Body of pancreas (tissue), 4 donors: ENCODE measurements at regions not wholly inside any gene's neighbourhood (a gene's known extent, or its start where the extent isn't known, plus 50 kb on each side); places are given as distances from the start of the nearest gene placed in this dataset.

ENCODE experiments used
- CTCF ChIP-seq, 7 experiments: fragments of 450-650 bp in 4 of 7; fragments of 200-600 bp in 3 of 7; sonication (generic) in 3 of 7; IDR thresholded peaks; one replicate each; pipeline ENCODE4 v1.5.1; 2016 to 2019; ENCODE audit warnings: antibody characterized with exemption in 7 of 7
- POLR2A ChIP-seq, 3 donors: fragments of 450-650 bp; IDR thresholded peaks; one replicate each; pipeline ENCODE4 v1.6.1; 2016; ENCODE audit warnings: antibody characterized with exemption in 3 of 3, mild to moderate bottlenecking in 2 of 3

DNA sequence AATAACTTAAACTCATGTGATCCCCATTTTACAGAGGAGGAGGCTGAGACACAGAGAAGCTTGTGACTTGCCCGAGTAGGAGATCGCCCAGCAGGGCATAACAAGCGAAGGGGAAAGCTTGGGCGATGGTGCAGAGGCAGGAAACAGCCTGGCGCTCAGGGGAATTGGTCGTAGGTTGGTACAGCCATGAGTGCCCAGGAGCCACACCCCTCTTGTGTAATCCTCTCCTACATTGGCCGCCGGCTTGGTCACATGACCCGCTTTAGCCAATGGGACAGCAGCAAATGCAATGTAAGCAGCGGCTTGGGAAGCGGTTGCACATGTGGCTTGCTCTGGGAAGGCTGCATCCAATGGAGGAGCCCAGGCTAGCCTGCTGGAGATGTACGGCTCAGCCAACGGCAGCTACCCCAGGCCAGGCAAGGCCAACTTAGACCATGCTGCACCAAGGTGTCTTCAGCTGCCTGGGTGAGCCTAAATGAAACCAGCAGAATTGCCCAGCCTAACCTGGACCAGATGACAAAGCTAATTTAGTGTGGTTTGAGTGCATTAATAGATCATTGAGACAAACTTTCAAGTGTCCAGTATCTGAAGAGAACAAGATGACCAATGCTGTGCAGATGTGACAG, 50.3 kb upstream of the SLC6A6 start:
- TF ChIP-seq CTCF (IDR thresholded peaks at IDR 0.05) (no peak), POLR2A (IDR thresholded peaks at IDR 0.05) (no peak)
